IPS DF 4.7 (cell line): ENCODE measurements at regions not wholly inside any gene's neighbourhood (a gene's known extent, or its start where the extent isn't known, plus 50 kb on each side); places are given as distances from the start of the nearest gene placed in this dataset.
"Not testable (repeated sequence)": the region's sequence is repeated elsewhere in the genome, so short reads cannot be mapped to it uniquely, and the experiment has no call there.

Source experiments
- DNase-seq: peaks from one replicate; pipeline ENCODE4 v3.0.0-alpha.2; 2013; ENCODE audit warnings: low spot score; ENCODE audit errors: extremely low read depth

DNA sequence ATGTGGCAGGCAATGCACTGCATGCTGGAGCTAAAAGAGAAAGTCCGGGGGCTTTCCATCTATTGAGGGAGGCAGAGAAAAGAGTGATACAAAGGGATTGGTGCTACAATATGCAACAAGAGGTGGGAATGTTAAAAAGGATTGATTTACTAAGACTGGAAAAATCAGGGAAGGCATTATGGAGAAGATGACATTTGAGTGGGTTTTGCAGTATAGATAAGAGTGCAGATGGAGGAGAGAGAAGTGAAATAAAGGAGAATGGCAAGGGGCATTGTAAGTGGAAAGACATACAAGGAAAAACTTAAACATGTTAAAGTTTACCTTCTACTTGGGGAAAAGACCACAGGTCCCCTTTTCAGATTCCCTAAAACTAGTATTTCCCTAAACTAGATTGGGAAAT lies 399.4 kb downstream of the KCNRG start:
- DNase-seq: no peak

DNA sequence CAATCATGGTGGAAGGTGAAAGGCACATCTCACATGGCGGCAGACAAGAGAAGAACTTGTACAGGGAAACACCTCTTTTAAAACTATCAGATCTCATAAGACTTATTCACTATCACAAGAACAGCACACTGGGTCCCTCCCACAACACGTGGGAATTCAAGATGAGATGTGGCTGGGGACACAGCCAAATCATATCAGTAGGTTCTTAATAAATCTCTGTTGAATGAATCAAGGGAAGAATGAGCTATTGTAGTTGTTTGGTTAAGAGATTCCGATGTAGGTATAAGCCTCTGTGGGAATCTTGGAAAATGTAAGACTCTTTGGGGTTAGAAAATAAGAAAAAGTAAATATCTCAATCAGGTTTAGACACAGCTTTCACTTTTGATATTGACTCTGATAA lies 400.2 kb downstream of the KCNRG start:
- no peak for DNase-seq

DNA sequence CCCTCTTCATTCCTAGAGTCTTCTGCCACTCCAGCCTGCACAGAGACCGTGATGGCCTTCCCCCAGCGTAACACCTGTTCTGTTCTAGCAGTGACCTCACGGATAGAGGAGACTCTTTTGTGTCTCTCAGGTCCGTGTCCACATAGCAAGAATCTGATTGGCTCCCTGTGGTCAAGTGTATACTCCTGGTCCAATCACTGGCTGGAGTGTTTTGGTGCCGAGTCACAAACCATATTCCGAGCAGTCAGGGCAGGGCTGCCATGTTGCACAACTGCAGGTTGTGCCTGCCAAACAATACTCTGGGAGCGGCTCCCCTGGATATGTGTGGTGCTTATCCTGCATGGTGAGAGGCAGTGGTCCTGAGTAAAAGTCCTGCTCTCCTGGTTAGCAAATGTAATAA lies 402.4 kb downstream of the KCNRG start:
- DNase-seq: no peak

DNA sequence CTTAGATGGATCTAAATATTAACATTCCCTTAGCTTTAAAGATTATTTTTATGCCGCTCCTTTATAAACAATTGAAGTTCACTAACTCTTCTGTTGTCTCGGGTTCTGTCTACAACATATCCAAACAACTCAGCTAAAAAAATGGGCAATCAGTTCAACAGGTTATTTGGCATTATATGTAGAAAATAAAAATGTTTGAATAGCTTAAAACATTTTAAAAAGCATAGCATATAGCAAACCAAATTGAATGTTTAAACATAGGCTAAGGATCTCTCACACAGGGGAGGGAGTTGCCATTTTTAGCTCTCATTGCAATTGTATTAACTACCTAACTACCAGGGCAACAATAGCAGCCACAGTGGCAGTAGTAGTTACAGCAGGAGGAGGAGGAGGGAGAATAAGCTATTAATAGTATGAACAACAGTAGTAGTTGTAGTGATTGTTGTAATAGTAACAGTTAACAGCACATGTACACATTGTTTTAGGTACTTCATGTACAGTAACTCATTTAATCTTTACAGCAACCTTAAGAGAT lies 404.2 kb downstream of the KCNRG start:
- DNase-seq: no peak

DNA sequence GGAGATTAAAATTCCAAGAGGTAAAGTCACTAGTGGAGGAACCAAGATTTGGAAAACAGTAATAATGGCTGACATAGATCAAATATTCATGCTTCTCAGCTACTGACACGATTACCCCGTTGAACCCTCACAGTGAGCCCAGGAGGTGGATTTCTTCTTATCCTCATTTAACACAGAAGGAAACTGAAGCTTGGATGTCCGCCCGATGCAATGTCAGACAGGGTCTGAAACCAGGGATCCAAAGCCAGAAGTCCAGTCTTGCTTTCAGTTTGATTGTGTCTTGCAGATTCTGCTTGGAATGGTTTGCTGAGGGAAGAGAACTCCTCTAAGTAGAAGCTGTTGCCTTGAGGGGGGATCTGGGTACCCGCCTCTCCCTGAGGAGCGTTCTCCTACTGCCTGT lies 404.7 kb downstream of the KCNRG start:
- no peak for DNase-seq

DNA sequence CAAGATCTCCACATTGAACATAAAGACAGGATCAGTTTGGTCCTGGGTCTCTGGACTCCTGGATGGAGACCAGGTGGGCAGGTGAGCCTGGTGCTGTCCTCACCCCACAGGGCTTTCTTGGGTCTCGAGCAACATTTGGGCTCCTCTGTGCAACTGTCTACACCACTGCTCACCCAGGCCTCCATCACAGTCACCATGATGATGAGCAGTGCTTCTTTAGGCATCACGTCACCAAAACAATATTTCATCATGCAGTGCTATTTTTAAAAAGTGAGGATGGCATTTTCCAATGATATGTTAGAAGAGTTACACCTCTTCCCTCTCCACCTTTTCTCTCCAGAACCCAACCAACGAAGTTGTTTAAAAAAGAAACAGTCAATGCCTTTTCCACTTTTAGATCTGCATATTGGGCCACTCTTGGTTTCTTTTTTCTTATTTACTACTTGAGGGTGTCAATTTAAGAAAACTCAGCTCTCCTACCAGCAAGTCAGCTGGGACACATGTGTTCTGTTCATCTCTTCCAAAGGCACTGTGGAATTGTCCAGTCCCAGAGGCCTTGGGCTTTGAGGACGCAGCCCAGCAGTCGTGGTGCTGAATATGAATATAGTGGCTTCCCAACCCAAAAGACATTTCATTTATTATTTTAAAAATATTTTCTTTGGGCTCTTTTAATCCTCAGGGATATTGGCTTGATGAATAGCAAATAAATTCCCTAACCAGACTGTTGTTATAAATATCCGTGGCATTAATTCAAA lies 405.7 kb downstream of the KCNRG start:
- no peak for DNase-seq

DNA sequence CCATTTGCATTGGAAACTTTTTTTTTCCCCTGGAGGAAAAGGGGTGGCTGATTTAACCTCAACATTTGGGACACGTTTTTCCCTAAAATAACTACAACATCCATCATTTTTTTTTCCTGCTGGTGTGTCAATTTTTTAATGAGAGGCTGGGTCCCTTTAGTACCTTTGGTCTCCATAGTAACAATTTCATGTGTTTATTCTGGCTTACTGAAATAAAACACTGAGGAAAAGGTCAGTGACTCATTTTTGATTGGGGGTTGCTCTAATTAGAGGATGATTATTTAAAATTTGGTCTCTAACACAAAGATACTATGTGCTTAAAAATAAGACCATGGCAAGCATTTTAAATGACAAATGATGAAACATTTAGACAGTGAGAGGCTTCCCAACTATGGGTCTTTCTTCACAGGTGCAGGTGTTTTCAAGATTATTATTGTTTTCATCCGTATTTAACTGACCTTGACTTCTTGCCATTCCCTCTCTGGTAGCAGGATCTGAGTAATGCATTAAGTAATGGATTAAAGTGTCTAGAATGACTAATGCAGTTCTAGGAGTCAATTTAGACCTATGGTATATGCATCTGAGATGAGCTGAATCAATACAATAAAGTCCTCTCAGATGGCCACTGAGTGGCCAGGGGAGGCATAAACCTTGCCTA lies 406.4 kb downstream of the KCNRG start:
- no peak for DNase-seq

DNA sequence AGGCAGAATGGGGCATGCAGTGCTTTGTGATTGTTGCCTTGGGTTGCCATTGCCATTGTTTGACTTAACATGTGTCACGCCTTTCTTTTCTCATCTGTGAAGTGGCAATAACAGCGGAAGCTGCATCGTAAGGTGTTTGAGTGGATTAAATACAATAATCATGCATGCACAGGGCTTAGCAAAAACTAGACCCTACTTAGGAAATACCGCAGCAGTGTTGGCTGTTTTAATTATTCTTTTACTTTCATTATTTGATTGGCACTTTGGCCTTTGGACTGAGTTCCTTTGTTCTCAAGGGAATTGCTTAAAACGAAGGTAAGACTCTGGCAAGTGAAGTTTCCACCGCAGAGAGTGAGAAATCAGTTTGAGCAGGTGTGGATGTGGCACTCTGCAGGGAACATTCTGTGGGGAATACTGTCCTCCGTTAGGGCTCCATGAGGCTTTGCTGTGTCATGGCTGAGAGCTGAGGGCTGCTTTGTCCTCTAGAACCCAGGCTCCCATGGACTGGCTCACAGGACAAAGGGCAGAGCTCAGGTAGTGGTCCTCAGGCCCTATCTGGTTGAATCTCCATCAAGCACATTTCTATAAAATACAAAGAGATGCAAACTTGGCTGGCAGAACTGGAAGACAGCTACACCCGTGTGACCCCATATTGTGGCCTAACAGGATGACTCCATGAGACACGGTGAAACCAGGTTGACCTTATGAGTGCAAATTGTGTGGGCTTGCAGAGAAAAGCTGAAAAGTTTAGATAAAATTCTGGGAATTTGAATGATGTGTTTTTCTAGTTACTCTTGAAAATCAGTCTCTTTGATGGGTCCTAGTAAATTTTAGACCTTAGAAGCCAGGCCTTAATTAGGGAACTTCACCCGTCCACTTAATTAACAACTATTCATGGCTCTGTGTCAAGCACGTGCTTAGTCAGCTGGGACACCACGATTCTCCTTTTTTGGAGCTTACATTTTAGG lies 407.2 kb downstream of the KCNRG start:
- no peak for DNase-seq

DNA sequence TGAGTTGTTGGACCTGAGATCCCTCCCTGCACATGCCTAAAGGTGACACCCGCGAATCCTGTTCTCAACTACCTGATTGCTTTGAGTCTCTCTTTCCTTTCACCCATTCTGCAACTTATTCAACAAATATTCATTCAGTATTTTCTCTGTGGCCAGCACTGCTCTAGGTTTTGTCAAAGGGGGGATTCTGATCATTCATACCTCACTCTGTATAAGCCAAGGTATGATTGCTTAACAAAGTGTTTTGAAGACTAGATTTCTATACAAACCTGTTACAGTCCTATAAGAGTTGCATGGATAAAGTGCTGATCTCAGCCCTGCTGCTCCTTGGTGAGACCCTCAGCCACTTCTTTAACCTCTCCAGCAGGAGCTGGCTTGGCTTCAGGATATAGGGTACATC lies 409.7 kb downstream of the KCNRG start:
- no peak for DNase-seq

DNA sequence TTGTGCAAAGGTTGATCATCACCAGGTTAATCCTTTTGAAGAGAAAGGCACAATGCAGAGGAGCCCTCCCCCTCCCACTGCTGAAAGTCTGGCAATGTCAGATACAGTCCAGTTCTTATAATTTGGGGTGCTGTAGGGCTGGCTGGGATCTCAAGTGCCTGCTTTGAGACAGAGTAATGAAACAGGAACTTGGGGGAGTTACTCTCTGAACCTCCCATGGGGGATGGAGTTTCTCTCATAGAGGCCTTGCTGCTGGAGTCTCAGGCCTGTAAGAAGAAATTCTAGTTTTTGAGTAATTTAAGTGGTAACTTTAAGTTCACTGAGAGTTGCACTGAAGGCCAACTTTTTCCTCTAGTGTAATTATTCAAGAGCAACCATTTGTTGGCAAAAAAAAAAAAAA lies 410.5 kb downstream of the KCNRG start:
- DNase-seq: no peak

DNA sequence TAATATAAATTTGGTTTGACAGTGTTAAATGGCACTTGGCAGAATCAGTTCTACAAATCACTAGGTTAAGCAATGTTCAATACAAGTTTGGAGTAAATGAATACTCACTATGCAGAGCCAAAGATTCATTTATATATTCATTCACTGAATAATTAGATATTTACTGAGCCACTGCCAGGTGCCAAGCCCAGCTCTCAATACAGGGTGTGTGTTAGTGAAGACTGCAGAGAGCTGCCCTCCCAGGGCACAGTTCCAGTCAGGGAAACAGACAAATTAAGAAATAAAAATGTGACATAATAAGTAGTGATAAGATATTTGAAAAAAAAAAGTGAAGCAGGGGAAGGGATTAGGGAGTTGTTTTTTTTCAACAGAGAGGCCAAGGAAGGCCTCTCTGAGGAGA lies 411.7 kb downstream of the KCNRG start:
- no peak for DNase-seq

DNA sequence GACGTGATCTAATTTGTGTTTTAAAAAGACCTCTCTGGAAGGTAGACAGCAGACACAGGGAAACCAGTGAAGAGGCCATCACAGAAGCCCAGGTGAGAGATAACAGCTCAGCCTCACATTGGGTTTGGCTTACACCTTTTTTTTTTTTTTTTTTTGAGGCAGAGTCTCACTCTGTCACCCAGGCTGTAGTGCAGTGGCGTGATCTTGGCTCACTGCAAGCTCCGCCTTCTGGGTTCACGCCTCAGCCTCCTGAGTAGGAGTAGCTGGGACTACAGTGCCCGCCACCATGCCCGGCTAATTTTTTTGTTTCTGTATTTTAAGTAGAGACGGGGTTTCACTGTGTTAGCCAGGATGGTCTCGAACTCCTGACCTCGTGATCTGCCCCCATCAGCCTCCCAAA lies 412.3 kb downstream of the KCNRG start:
- not testable (repeated sequence) for DNase-seq

DNA sequence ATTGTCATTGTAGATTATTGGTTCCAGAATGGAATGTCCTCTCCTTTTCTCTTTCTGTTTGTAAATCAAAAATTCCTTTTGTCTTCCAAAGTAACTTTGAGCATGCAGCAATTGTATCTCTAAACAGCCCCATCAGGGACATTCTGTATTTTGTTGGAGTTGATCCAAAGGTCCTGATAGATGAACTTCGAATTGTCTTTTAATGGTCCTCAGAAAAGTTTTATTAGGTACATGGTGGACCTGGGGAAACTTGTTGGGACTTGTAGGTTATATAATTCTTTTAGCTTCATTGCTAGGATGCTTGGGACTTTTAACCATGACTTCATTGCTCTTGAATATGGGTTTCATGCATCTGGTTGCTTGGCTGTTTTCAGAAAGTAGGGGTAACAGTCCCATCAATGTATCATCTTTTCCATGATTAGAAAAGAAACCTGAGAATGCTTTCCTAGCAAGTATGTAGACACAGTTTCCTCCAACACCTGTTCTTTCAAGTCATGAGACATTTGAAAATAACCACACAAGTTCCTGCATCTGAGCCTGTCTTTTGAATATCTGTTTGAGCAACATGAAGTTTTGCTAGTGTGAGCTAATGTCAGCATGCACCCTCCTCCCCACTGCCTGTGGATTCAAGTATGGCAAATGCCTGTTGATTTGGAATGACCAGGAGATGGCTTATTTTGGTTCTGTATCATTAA lies 413.1 kb downstream of the KCNRG start:
- DNase-seq: no peak

DNA sequence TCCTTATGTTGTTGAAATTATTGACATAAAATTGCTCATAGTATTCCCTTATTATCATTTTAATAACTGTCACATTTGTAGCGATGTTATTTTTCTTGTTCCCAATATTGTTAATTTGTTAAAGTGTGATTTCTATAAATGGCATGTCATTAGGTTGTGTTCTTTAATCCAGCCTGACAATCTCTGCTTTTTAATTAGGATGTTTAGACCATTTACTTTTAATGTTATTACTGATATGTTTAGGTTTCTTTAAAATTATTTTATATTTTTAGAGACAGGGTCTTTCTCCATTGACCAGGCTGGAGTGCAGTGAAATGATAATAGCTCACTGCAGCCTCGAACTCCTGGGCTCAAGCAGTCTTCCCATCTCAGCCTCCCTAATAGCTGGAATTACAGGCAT lies 408.5 kb downstream of the DLEU7 start:
- DNase-seq: no peak

DNA sequence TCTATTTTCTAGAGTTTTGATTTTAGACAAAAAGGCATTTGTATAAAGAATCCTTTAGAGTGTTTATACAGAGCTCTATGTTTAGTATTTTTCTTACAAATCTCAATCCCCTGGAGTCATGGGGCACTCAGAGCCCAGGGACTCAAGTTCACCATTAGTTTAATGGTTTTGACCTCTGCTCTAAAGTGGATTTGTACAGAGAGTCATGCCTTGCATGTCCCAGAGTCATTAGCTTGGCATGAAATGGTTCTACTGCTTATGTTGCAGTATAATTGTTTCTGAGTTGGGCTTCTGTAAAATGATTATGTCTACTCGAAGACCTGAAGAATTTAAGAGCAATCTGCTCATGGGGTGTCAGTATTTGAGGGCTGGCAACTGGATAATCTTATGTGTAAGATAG lies 406.2 kb downstream of the DLEU7 start:
- no peak for DNase-seq

DNA sequence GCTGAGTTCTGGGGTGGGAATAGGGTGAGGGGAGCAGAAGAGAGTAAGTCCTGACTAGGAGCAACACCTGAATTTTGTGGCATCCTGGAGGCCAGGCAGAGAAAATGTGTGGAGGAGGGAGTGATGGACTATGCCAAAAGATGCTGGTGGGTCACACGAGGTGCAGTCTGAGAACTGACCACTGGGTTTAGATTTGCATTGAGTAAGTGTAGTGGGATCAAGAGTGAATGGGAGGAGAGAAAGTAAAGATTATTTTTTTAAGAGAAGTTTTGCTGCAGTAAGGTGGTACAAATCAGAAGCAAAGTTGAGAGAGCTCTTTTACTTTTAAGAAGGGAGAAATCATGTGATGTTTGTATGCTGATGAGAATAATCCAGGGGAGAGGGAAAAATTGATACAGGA lies 405.1 kb downstream of the DLEU7 start:
- DNase-seq: no peak

DNA sequence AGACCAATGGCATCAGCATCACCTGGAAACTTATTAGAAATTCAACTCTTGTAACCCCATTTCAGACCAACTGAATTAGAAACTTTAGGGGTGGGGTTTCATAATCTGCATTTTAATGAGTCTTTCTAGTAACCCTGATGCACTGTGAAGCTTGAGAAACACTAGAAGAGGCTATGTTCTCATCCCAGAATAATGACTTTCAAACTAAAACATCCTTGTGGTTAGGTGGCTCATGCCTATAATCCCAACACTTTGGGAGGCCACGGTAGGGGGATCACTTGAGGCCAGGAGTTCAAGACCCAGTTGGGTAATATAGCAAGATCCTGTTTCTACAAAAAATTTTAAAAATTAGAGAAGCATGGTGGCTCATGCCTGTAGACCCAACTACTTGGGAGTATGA lies 402.4 kb downstream of the DLEU7 start:
- DNase-seq: no peak

DNA sequence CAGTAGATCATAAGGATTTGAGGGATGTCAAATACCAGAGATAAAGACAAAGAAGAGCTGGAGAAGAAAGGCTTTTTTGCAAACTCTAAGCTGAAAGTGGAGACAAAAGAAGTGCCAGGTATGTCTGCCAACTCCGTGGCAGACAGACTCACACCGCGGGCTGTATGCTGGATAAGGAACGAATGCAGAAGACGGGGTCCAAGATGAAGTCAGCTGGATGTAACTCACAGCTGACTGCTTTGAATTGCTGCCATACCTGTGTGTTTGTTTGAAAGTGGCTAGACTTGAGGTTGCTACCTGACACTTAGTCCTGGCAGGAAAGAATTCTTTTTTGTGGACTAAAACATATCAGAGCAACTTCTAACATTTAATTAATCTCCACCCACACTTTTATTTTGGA lies 398.8 kb downstream of the DLEU7 start:
- DNase-seq: no peak

DNA sequence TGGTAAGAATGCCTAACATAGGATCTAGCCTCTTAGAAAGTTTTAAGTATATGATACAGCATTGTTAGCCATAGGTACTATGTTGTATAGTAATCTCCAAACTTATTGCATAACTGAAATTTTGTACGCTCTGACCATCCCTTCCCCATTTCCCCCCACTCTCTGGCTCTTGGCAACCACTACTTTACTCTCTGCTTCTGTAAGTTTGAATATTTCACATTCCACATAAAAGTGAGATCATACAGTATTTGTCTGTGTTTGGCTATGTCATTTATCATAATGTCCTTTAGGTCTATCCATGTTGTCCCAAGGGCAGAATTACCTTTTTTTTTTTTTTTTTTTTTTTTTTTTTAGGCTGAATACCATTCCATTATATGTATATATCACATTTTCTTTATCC lies 396.9 kb downstream of the DLEU7 start:
- DNase-seq: no peak

DNA sequence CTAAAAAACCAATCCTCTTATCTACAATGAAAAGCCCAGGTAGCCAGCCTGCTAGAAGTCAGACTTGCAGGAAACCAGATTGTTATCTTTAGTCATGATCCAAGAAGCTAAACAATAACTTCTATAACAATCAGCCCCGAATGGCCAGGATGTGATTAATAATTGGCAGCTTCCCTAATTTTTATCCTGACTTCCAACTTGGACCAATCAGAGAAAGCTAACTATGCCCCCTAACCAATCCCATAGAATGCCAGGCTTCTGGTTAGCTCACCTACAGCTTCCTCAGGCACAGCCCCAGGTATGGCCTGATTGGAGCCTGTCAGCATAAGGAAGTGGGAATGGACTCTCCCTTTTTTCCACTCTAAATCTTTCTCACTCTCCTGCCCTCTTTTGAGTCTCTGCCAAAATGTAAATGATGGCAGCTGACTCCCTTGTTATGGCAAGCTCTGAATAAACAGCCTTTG lies 394.9 kb downstream of the DLEU7 start:
- DNase-seq: no peak

DNA sequence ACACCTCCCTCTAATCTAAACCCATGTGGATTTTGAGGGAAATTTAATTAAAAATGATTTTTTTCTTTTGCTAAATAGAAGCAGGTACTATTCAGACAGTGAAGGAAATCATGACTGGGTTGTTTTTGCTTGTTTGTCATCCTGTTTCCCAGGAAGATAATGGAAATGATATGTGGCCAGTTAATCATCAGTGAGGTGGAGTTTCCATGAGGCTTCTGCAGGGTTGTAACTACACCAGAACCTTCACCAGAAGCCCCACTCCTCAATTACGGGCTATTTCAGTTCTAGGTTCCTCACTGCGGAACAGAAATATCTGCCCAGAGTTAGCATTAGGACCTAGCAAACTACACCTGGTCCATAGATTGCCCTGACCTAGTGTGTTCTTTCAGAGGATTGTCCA lies 394.0 kb downstream of the DLEU7 start:
- DNase-seq: no peak
